ENCODE measurements at regions not wholly inside any gene's neighbourhood (a gene's known extent, or its start where the extent isn't known, plus 50 kb on each side); places are given as distances from the start of the nearest gene placed in this dataset.

DNA sequence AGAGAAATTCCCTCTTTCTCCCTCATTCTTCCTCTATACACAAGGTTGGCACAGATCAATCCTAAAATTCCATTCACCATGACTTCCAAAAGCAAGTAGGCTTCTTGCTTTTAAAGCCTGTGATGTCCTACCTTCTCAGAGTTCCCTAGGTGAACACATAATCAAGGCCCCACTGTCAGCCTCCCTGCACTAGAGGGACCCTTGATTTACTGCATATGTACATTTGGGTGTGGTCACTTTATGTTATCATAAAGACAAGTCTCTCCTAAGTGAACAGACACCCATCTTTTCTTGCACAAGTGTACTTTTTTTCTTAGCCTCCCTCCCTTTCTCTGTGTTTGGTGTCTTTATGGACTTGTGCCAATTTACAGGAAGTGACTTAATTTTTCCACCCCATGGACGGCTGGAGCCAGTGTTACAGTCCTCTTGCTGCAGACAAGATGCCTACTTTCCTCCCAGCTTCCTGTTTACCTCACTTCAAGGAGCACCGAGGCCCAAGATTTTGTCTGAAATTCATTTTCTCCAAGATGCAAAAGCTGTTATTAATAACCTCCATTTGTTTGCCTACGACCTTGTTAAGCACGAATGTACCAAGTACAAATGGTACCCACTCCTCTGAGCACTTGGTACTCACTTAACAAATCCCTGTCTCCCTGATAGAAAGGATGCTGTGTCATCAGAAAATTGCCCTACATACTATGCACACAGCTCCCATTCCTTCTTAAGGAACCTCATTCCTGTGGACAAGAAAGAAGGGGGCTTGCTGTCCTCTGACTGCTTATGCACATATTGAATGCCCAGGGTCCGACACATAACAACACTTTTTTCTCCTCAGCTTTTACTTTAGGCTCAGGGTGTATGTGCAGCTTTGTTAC is 82.8 kb upstream of the SLC44A3 start:
- TF ChIP-seq, protein P1, sequence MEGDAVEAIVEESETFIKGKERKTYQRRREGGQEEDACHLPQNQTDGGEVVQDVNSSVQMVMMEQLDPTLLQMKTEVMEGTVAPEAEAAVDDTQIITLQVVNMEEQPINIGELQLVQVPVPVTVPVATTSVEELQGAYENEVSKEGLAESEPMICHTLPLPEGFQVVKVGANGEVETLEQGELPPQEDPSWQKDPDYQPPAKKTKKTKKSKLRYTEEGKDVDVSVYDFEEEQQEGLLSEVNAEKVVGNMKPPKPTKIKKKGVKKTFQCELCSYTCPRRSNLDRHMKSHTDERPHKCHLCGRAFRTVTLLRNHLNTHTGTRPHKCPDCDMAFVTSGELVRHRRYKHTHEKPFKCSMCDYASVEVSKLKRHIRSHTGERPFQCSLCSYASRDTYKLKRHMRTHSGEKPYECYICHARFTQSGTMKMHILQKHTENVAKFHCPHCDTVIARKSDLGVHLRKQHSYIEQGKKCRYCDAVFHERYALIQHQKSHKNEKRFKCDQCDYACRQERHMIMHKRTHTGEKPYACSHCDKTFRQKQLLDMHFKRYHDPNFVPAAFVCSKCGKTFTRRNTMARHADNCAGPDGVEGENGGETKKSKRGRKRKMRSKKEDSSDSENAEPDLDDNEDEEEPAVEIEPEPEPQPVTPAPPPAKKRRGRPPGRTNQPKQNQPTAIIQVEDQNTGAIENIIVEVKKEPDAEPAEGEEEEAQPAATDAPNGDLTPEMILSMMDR (conservative IDR thresholded peaks at IDR 0.05): no peak
- TF ChIP-seq EZH2 (IDR thresholded peaks at IDR 0.05; ENCODE audit: low read depth): no peak

Data from PC-9 (cell line).